B cell (primary cell): ENCODE measurements at regions not wholly inside any gene's neighbourhood (a gene's known extent, or its start where the extent isn't known, plus 50 kb on each side); places are given as distances from the start of the nearest gene placed in this dataset.

ENCODE experiments used
- CTCF ChIP-seq: fragments of 200-600 bp; IDR thresholded peaks from one replicate; pipeline ENCODE4 v1.8.0; 2022; ENCODE audit warnings: antibody characterized with exemption, mild to moderate bottlenecking
- EZH2 ChIP-seq: IDR thresholded peaks from 2 replicates; pipeline ENCODE4 v1.6.1; 2012; ENCODE audit warnings: borderline replicate concordance, low read depth, mild to moderate bottlenecking, moderate library complexity, low read length; ENCODE audit not compliant: insufficient read depth, poor library complexity, severe bottlenecking

GRCh38 chr6:140376209-140376608, 1001.8 kb upstream of the CITED2 start:
- TF ChIP-seq CTCF (no peak), EZH2 (no peak)
